Neural progenitor cell (in vitro differentiated cells): ENCODE measurements at regions not wholly inside any gene's neighbourhood (a gene's known extent, or its start where the extent isn't known, plus 50 kb on each side); places are given as distances from the start of the nearest gene placed in this dataset.

Experiments used
- DNase-seq: peaks from one replicate; pipeline ENCODE4 v3.0.0-alpha.2; 2016; ENCODE audit warnings: low spot score
- H2AFZ ChIP-seq: fragments of 200-600 bp; sonication (generic); replicated peaks from 2 replicates; pipeline ENCODE4 v1.6.1; 2016; ENCODE audit warnings: antibody characterized with exemption
- H3F3A ChIP-seq: fragments of 200-600 bp; sonication (generic); 2 replicates; pipeline ENCODE4 v1.6.1; 2016; ENCODE audit warnings: antibody characterized with exemption, low read depth
- H3K27ac ChIP-seq: fragments of 200-600 bp; sonication (generic); 2 replicates; pipeline ENCODE4 v1.5.1; 2016; ENCODE audit warnings: mild to moderate bottlenecking
- H3K27me3 ChIP-seq: fragments of 200-600 bp; sonication (generic); 2 replicates; pipeline ENCODE4 v1.6.1; 2016; ENCODE audit warnings: mild to moderate bottlenecking, moderate library complexity
- H3K36me3 ChIP-seq: fragments of 200-600 bp; sonication (generic); 2 replicates; pipeline ENCODE4 v1.5.1; 2016
- H3K4me1 ChIP-seq: fragments of 200-600 bp; sonication (generic); 2 replicates; pipeline ENCODE4 v1.6.1; 2016; ENCODE audit warnings: mixed run types
- H3K4me2 ChIP-seq: fragments of 200-600 bp; sonication (generic); 2 replicates; pipeline ENCODE4 v1.6.1; 2016
- H3K4me3 ChIP-seq: fragments of 200-600 bp; sonication (generic); 2 replicates; pipeline ENCODE4 v1.5.1; 2016
- H3K79me2 ChIP-seq: fragments of 200-600 bp; sonication (generic); 2 replicates; pipeline ENCODE4 v1.6.1; 2016; ENCODE audit warnings: low read depth
- H3K9ac ChIP-seq: fragments of 200-600 bp; sonication (generic); 2 replicates; pipeline ENCODE4 v1.6.1; 2016
- H3K9me3 ChIP-seq: fragments of 200-600 bp; sonication (generic); 2 replicates; pipeline ENCODE4 v1.5.1; 2016; ENCODE audit warnings: low read depth
- H4K20me1 ChIP-seq: fragments of 200-600 bp; sonication (generic); 2 replicates; pipeline ENCODE4 v1.6.1; 2016; ENCODE audit warnings: low read depth
- H3K27ac Mint-ChIP-seq: 3 replicates; pipeline ENCODE4 v1.8.0; 2021; ENCODE audit warnings: mixed read lengths
- H3K27me3 Mint-ChIP-seq: 2 replicates; pipeline ENCODE4 v1.8.0; 2022; ENCODE audit warnings: low read depth, mild to moderate bottlenecking, inconsistent platforms, moderate library complexity, mixed read lengths; ENCODE audit not compliant: insufficient read depth
- H3K36me3 Mint-ChIP-seq: 3 replicates; pipeline ENCODE4 v1.8.0; 2021; ENCODE audit warnings: mixed read lengths
- H3K4me1 Mint-ChIP-seq: 3 replicates; pipeline ENCODE4 v1.8.0; 2021; ENCODE audit warnings: mixed read lengths
- H3K4me3 Mint-ChIP-seq: 3 replicates; pipeline ENCODE4 v1.8.0; 2021; ENCODE audit warnings: mild to moderate bottlenecking, moderate library complexity, mixed read lengths
- H3K9me3 Mint-ChIP-seq: 3 replicates; pipeline ENCODE4 v1.8.0; 2020; ENCODE audit warnings: mixed read lengths
- EZH2 ChIP-seq: fragments of 200-600 bp; sonication (generic); IDR thresholded peaks from 2 replicates; pipeline ENCODE4 v1.6.1; 2017; ENCODE audit warnings: antibody characterized with exemption, mild to moderate bottlenecking, moderate library complexity
- EZH2phosphoT487 ChIP-seq: fragments of 200-600 bp; sonication (generic); IDR thresholded peaks from 2 replicates; pipeline ENCODE4 v1.6.1; 2017; ENCODE audit warnings: antibody characterized with exemption
- TF ChIP-seq, protein P1 (sequence below): fragments of 200-600 bp; sonication (generic); IDR thresholded peaks from 2 replicates; pipeline ENCODE4 v1.5.1; 2017; ENCODE audit warnings: antibody characterized with exemption, mild to moderate bottlenecking

- H3K4me3 ChIP-seq: no peak overlapping the region
- H3K27me3 ChIP-seq: no peaks in the 10 kb centered on the region
- Mint-ChIP-seq H3K9me3 (peaks cover 3% of the 10 kb centered on the region), H3K36me3 (no peaks in the 10 kb centered on the region), H3K4me3 (no peak overlapping the region), H3K27me3 (no peaks in the 10 kb centered on the region), H3K27ac (no peak overlapping the region), H3K4me1 (peaks cover 11% of the 10 kb centered on the region)
- no peaks in the 10 kb centered on the region for H3K79me2 ChIP-seq
- H3K9ac ChIP-seq: no peak overlapping the region
- H2AFZ ChIP-seq: no peak overlapping the region
- TF ChIP-seq, protein P1, sequence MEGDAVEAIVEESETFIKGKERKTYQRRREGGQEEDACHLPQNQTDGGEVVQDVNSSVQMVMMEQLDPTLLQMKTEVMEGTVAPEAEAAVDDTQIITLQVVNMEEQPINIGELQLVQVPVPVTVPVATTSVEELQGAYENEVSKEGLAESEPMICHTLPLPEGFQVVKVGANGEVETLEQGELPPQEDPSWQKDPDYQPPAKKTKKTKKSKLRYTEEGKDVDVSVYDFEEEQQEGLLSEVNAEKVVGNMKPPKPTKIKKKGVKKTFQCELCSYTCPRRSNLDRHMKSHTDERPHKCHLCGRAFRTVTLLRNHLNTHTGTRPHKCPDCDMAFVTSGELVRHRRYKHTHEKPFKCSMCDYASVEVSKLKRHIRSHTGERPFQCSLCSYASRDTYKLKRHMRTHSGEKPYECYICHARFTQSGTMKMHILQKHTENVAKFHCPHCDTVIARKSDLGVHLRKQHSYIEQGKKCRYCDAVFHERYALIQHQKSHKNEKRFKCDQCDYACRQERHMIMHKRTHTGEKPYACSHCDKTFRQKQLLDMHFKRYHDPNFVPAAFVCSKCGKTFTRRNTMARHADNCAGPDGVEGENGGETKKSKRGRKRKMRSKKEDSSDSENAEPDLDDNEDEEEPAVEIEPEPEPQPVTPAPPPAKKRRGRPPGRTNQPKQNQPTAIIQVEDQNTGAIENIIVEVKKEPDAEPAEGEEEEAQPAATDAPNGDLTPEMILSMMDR: no peak
- no peak for TF ChIP-seq EZH2phosphoT487
- TF ChIP-seq EZH2: no peak
- no peaks in the 10 kb centered on the region for H3K9me3 ChIP-seq
- H3F3A ChIP-seq: no peaks in the 10 kb centered on the region
- DNase-seq: no peak
- no peaks in the 10 kb centered on the region for H3K36me3 ChIP-seq
- no peak overlapping the region for H3K4me2 ChIP-seq
- no peaks in the 10 kb centered on the region for H4K20me1 ChIP-seq
- H3K4me1 ChIP-seq: no peaks in the 10 kb centered on the region
- no peak overlapping the region for H3K27ac ChIP-seq
Measured at GRCh38 chr2:183259921-183260320, 135.7 kb downstream of the NUP35 start.

DNA sequence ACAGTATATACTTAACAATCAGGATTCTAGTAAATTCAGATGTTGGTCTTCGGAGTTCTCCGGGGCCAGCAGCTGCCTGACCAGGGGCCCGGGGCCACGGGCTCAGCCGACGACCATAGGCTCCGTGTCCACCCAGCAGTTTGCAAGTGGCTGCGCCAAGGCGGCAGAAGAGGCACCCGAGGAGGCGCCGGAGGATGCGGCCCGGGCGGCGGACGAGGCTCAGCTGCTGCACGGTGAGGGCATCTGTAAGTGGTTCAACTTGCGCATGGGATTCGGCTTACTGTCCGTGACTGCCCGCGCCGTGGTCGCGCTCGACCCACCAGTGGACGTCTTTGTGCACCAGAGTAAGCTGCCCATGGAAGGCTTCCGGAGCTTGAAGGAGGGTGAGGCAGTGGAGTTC is 136.3 kb downstream of the NUP35 start:
- H3K9me3 Mint-ChIP-seq: peaks cover 3% of the 10 kb centered on the region
- no peaks in the 10 kb centered on the region for H3K36me3 Mint-ChIP-seq
- H3K79me2 ChIP-seq: no peaks in the 10 kb centered on the region
- no peak overlapping the region for H3K4me3 Mint-ChIP-seq
- H3K27me3 Mint-ChIP-seq: no peaks in the 10 kb centered on the region
- H3F3A ChIP-seq: no peaks in the 10 kb centered on the region
- H2AFZ ChIP-seq: no peak overlapping the region
- no peak for TF ChIP-seq EZH2
- TF ChIP-seq EZH2phosphoT487: no peak
- H3K9ac ChIP-seq: no peak overlapping the region
- H3K36me3 ChIP-seq: no peaks in the 10 kb centered on the region
- no peaks in the 10 kb centered on the region for H3K4me1 ChIP-seq
- no peaks in the 10 kb centered on the region for H3K27me3 ChIP-seq
- DNase-seq: no peak
- no peak overlapping the region for H3K4me3 ChIP-seq
- no peak overlapping the region for H3K27ac ChIP-seq
- peaks cover 11% of the 10 kb centered on the region for H3K4me1 Mint-ChIP-seq
- no peak overlapping the region for H3K27ac Mint-ChIP-seq
- no peak overlapping the region for H3K4me2 ChIP-seq
- H3K9me3 ChIP-seq: no peaks in the 10 kb centered on the region
- no peaks in the 10 kb centered on the region for H4K20me1 ChIP-seq

DNA sequence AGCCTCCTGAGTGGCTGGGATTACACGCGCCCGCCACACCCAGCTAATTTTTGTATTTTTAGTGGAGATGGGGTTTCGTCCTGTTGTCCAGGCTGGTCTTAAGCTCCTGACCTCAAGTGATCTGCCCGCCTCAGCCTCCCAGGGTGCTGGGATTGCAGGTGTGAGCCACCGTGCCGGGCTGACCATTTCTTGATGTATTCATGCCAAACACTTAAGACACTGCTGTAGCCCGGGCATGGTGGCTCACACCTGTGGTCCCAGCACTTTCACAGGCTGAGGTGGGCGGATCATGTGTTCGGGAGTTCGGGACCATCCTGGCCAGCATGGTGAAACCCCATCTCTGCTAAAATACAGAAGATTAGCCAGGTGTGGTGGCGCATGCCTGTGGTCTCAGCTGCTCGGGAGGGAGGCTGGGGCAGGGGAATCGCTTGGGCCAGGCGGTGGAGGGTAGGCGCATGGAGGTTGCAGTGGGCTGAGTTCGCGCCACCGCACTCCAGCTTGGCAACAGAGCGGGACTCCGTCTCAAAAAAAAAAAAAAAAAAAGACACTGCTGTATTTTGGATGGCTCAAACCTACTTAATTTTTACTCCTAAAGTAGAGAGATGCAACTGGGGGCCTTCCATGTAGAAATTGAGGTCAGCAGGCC is 140.8 kb downstream of the NUP35 start:
- no peak overlapping the region for H3K27ac ChIP-seq
- Mint-ChIP-seq H3K27me3 (no peaks in the 10 kb centered on the region), H3K4me1 (no peaks in the 10 kb centered on the region), H3K9me3 (peaks cover 15% of the 10 kb centered on the region), H3K4me3 (no peak overlapping the region), H3K27ac (no peak overlapping the region), H3K36me3 (no peaks in the 10 kb centered on the region)
- no peaks in the 10 kb centered on the region for H4K20me1 ChIP-seq
- no peak overlapping the region for H3K9ac ChIP-seq
- no peak overlapping the region for H3K4me3 ChIP-seq
- H3F3A ChIP-seq: no peaks in the 10 kb centered on the region
- H3K79me2 ChIP-seq: no peaks in the 10 kb centered on the region
- no peaks in the 10 kb centered on the region for H3K9me3 ChIP-seq
- H3K4me1 ChIP-seq: no peaks in the 10 kb centered on the region
- H3K4me2 ChIP-seq: no peak overlapping the region
- no peak for DNase-seq
- no peaks in the 10 kb centered on the region for H3K27me3 ChIP-seq
- H3K36me3 ChIP-seq: no peaks in the 10 kb centered on the region
- H2AFZ ChIP-seq: no peak overlapping the region
- TF ChIP-seq EZH2 (no peak), EZH2phosphoT487 (no peak)
- TF ChIP-seq, protein P1: no peak

DNA sequence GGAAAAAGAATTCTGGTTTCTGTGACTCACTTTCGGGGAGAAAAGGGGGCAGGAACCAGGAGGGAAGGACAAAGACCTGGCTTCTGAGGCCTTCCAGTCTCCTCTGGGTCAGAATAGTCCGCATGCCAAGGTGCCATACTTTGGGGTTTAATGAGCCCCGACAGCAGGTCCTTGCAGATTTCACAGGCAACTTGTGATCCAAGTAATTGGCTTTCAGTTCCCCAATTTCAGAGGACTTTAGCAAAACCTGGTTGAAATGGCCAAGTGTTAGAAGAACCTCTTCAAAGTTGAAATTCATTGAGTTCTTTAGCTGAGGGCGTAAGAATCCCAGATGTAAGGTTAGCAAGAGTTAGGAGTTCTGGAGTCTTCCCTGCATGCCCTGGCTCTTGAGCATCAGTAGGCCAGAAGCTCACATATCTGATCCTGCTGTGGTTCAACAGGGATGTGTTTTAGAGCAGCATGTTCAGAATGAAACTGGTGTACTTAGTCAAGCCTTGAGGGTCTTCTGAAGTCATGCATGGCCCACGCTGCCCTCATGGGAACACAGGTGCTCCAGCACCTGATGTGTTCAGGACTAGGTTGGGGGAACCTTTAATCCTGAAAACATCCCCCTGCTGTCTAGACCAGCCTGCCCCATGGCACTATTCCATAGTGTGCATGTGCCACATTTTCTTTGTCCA is 143.0 kb downstream of the NUP35 start:
- H3K4me2 ChIP-seq: no peak overlapping the region
- no peak overlapping the region for H3K27ac ChIP-seq
- no peaks in the 10 kb centered on the region for H3K36me3 ChIP-seq
- H3K79me2 ChIP-seq: no peaks in the 10 kb centered on the region
- DNase-seq: no peak
- H3K9me3 Mint-ChIP-seq: peaks cover 12% of the 10 kb centered on the region
- no peaks in the 10 kb centered on the region for H3K4me1 Mint-ChIP-seq
- TF ChIP-seq, protein P1: no peak
- TF ChIP-seq EZH2phosphoT487 (no peak), EZH2 (no peak)
- no peak overlapping the region for H2AFZ ChIP-seq
- H3K36me3 Mint-ChIP-seq: no peaks in the 10 kb centered on the region
- no peak overlapping the region for H3K4me3 ChIP-seq
- no peaks in the 10 kb centered on the region for H3K9me3 ChIP-seq
- H4K20me1 ChIP-seq: no peaks in the 10 kb centered on the region
- H3K9ac ChIP-seq: no peak overlapping the region
- H3F3A ChIP-seq: no peaks in the 10 kb centered on the region
- no peaks in the 10 kb centered on the region for H3K27me3 ChIP-seq
- no peaks in the 10 kb centered on the region for H3K4me1 ChIP-seq
- H3K27me3 Mint-ChIP-seq: no peaks in the 10 kb centered on the region
- no peak overlapping the region for H3K27ac Mint-ChIP-seq
- no peak overlapping the region for H3K4me3 Mint-ChIP-seq
